ENCODE measurements at regions not wholly inside any gene's neighbourhood (a gene's known extent, or its start where the extent isn't known, plus 50 kb on each side); places are given as distances from the start of the nearest gene placed in this dataset.

GRCh38 chr18:75857558-75857957, 430.1 kb upstream of the SMIM21 start:
- H3K27ac ChIP-seq (ENCODE audit: low read depth in 1 of 2, low read length in 2 of 2): no peak overlapping the region
- no CpG with 5 or more reads among the region's 6 CpGs for WGBS (ENCODE audit: insufficient coverage)
- no peaks in the 10 kb centered on the region for H4K20me1 ChIP-seq (ENCODE audit: insufficient read depth, low read length)
- peaks cover 0 to 8% of the 10 kb centered on the region in 2 donors for H3K9me3 ChIP-seq (replicated peaks in 1 of 2; ENCODE audit: control insufficient read depth in 1 of 2, insufficient read depth in 1 of 2, low read length in 2 of 2)
- H3K9me3 Mint-ChIP-seq: peaks cover 0 to 16% (median 2%) of the 10 kb centered on the region in 7 donors
- no peak overlapping the region for H3K27ac Mint-ChIP-seq
- no peaks in the 10 kb centered on the region for H3K4me1 Mint-ChIP-seq
- peaks cover 3 to 7% (median 5%) of the 10 kb centered on the region in 3 donors for H3K27me3 Mint-ChIP-seq (ENCODE audit: low read depth in 3 of 3)
- H2AFZ ChIP-seq (ENCODE audit: insufficient read depth, low read depth, low read length, poor library complexity, severe bottlenecking): no peak overlapping the region
- H3K36me3 Mint-ChIP-seq: no peaks in the 10 kb centered on the region
- no peak overlapping the region for H3K9ac ChIP-seq (ENCODE audit: insufficient read depth, low read length, poor library complexity, severe bottlenecking)
- no peak for TF ChIP-seq CTCF (IDR thresholded peaks at IDR 0.05)
- intact Hi-C loops (cut with micrococcal nuclease): no loop called here
- H3K4me3 ChIP-seq (replicated peaks in 1 of 3; ENCODE audit: low read depth in 2 of 3, low read length in 3 of 3): no peak overlapping the region
- H3K4me2 ChIP-seq (replicated peaks; ENCODE audit: extremely low read depth, low read length, poor library complexity, severe bottlenecking): no peak overlapping the region
- H3K4me1 ChIP-seq (ENCODE audit: control insufficient read depth in 1 of 2, insufficient read depth in 2 of 2, low read length in 2 of 2): no peaks in the 10 kb centered on the region
- H3K79me2 ChIP-seq (ENCODE audit: insufficient read depth, low read length): no peaks in the 10 kb centered on the region
- H3K4me3 Mint-ChIP-seq: no peak overlapping the region
- DNase-seq: no peak
- no peaks in the 10 kb centered on the region for H3K27me3 ChIP-seq (ENCODE audit: control insufficient read depth in 2 of 2, insufficient read depth in 2 of 2, low read length in 2 of 2)
- no peaks in the 10 kb centered on the region for H3K36me3 ChIP-seq (replicated peaks in 1 of 2; ENCODE audit: control insufficient read depth in 1 of 2, insufficient read depth in 2 of 2, low read length in 2 of 2)

GRCh38 chr18:75854808-75855207, 427.3 kb upstream of the SMIM21 start:
- intact Hi-C loops (cut with micrococcal nuclease): no loop called here
- no peak for TF ChIP-seq CTCF (IDR thresholded peaks at IDR 0.05)
- Histone ChIP-seq H3K27me3 (ENCODE audit: control insufficient read depth in 2 of 2, insufficient read depth in 2 of 2, low read length in 2 of 2) (no peaks in the 10 kb centered on the region), H3K27ac (ENCODE audit: low read depth in 1 of 2, low read length in 2 of 2) (no peak overlapping the region), H3K4me2 (replicated peaks; ENCODE audit: extremely low read depth, low read length, poor library complexity, severe bottlenecking) (no peak overlapping the region), H4K20me1 (ENCODE audit: insufficient read depth, low read length) (no peaks in the 10 kb centered on the region), H2AFZ (ENCODE audit: insufficient read depth, low read depth, low read length, poor library complexity, severe bottlenecking) (no peak overlapping the region), H3K4me3 (replicated peaks in 1 of 3; ENCODE audit: low read depth in 2 of 3, low read length in 3 of 3) (no peak overlapping the region), H3K4me1 (ENCODE audit: control insufficient read depth in 1 of 2, insufficient read depth in 2 of 2, low read length in 2 of 2) (no peaks in the 10 kb centered on the region), H3K9ac (ENCODE audit: insufficient read depth, low read length, poor library complexity, severe bottlenecking) (no peak overlapping the region), H3K36me3 (replicated peaks in 1 of 2; ENCODE audit: control insufficient read depth in 1 of 2, insufficient read depth in 2 of 2, low read length in 2 of 2) (no peaks in the 10 kb centered on the region), H3K9me3 (replicated peaks in 1 of 2; ENCODE audit: control insufficient read depth in 1 of 2, insufficient read depth in 1 of 2, low read length in 2 of 2) (no peaks in the 10 kb centered on the region), H3K79me2 (ENCODE audit: insufficient read depth, low read length) (no peaks in the 10 kb centered on the region)
- H3K27ac Mint-ChIP-seq: no peak overlapping the region
- peaks cover 2 to 3% (median 2%) of the 10 kb centered on the region in 3 donors for H3K27me3 Mint-ChIP-seq (ENCODE audit: low read depth in 3 of 3)
- DNase-seq: no peak
- H3K4me1 Mint-ChIP-seq: no peaks in the 10 kb centered on the region
- 93% methylated on average over 3 of the region's 10 CpGs for WGBS (ENCODE audit: insufficient coverage)
- H3K4me3 Mint-ChIP-seq: no peak overlapping the region
- H3K9me3 Mint-ChIP-seq: peaks cover 0 to 4% (median 0%) of the 10 kb centered on the region in 7 donors
- H3K36me3 Mint-ChIP-seq: no peaks in the 10 kb centered on the region
